ENCODE measurements at regions not wholly inside any gene's neighbourhood (a gene's known extent, or its start where the extent isn't known, plus 50 kb on each side); places are given as distances from the start of the nearest gene placed in this dataset.
"Not testable (repeated sequence)": the region's sequence is repeated elsewhere in the genome, so short reads cannot be mapped to it uniquely, and the experiment has no call there.

DNA sequence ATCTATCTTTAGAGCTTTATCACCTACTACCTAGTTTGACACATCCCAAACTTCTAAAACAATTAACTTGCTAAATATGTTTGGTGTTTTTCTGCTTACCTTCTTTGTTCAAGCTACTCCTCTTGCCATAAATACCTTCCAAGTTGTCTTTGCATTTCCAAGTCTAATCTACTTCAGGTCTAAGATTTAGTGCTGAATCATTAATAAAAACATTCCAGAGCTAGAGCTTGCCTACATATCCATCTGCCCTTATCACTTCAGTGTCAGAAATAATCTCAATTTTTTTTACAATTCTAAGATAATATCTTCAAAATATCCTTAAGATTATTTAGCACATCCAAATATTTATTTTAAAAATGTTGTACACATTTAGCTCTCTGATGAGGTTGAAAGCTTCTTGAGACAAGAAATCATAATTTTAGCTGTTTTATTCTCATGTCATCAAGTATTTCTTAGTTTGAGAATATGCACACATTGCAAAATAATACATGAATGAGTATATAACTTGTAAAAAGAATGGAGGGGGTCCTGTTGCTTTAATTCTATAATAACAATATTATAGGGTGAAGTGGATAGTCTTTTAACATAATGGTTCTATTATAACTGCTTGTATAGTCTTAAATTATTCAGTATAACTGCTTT is 466.3 kb downstream of the SEMA3D start:
- Histone ChIP-seq H3K79me2 (ENCODE audit: insufficient read depth, low read length) (no peaks in the 10 kb centered on the region), H3K36me3 (ENCODE audit: insufficient read depth, low read length) (no peaks in the 10 kb centered on the region), H3K4me3 (ENCODE audit: low read length, poor library complexity, severe bottlenecking) (no peak overlapping the region), H3K4me2 (ENCODE audit: low read depth, low read length, poor library complexity, severe bottlenecking) (no peak overlapping the region), H2AFZ (ENCODE audit: low read length) (no peak overlapping the region), H4K20me1 (ENCODE audit: insufficient read depth, low read length, poor library complexity, severe bottlenecking) (no peaks in the 10 kb centered on the region), H3K9ac (ENCODE audit: low read depth, low read length, poor library complexity, severe bottlenecking) (no peak overlapping the region), H3K9me2 (replicated peaks; ENCODE audit: low read depth, low read length) (no peaks in the 10 kb centered on the region), H3F3A (ENCODE audit: low read depth) (no peaks in the 10 kb centered on the region), H3K27me3 (ENCODE audit: insufficient read depth, low read length, poor library complexity, severe bottlenecking) (no peaks in the 10 kb centered on the region), H3K9me3 (ENCODE audit: insufficient read depth, low read depth, low read length) (no peaks in the 10 kb centered on the region), H3K4me1 (ENCODE audit: insufficient read depth, low read length, poor library complexity, severe bottlenecking) (no peaks in the 10 kb centered on the region)
- TF ChIP-seq CTCF (conservative IDR thresholded peaks at IDR 0.05; ENCODE audit: low read length) (no peak), EZH2phosphoT487 (IDR thresholded peaks at IDR 0.05; ENCODE audit: borderline replicate concordance) (no peak)

GRCh38 chr7:84714765-84715164 is 472.1 kb downstream of the SEMA3D start:
- Histone ChIP-seq H3K9ac (ENCODE audit: low read depth, low read length, poor library complexity, severe bottlenecking) (no peak overlapping the region), H3K4me3 (ENCODE audit: low read length, poor library complexity, severe bottlenecking) (no peak overlapping the region), H3K79me2 (ENCODE audit: insufficient read depth, low read length) (no peaks in the 10 kb centered on the region), H4K20me1 (ENCODE audit: insufficient read depth, low read length, poor library complexity, severe bottlenecking) (no peaks in the 10 kb centered on the region), H3K9me2 (replicated peaks; ENCODE audit: low read depth, low read length) (no peaks in the 10 kb centered on the region), H3K4me2 (ENCODE audit: low read depth, low read length, poor library complexity, severe bottlenecking) (no peak overlapping the region), H3K4me1 (ENCODE audit: insufficient read depth, low read length, poor library complexity, severe bottlenecking) (no peaks in the 10 kb centered on the region), H3K9me3 (ENCODE audit: insufficient read depth, low read depth, low read length) (no peaks in the 10 kb centered on the region), H3K36me3 (ENCODE audit: insufficient read depth, low read length) (no peaks in the 10 kb centered on the region), H3F3A (ENCODE audit: low read depth) (no peaks in the 10 kb centered on the region), H3K27me3 (ENCODE audit: insufficient read depth, low read length, poor library complexity, severe bottlenecking) (no peaks in the 10 kb centered on the region), H2AFZ (ENCODE audit: low read length) (no peak overlapping the region; the same call in 1 of the 2 replicates)
- TF ChIP-seq EZH2phosphoT487 (IDR thresholded peaks at IDR 0.05; ENCODE audit: borderline replicate concordance) = no peak
- no peak for TF ChIP-seq CTCF (conservative IDR thresholded peaks at IDR 0.05; ENCODE audit: low read length)

GRCh38 chr7:84712374-84713121 is 474.3 kb downstream of the SEMA3D start:
- H3K79me2 ChIP-seq (ENCODE audit: insufficient read depth, low read length) = no peaks in the 10 kb centered on the region
- no peaks in the 10 kb centered on the region for H3K4me1 ChIP-seq (ENCODE audit: insufficient read depth, low read length, poor library complexity, severe bottlenecking)
- H3K4me3 ChIP-seq (ENCODE audit: low read length, poor library complexity, severe bottlenecking) = no peak overlapping the region
- H2AFZ ChIP-seq (ENCODE audit: low read length) = no peak overlapping the region
- H4K20me1 ChIP-seq (ENCODE audit: insufficient read depth, low read length, poor library complexity, severe bottlenecking) = no peaks in the 10 kb centered on the region
- H3K9ac ChIP-seq (ENCODE audit: low read depth, low read length, poor library complexity, severe bottlenecking) = no peak overlapping the region
- no peaks in the 10 kb centered on the region for H3F3A ChIP-seq (ENCODE audit: low read depth)
- no peak overlapping the region for H3K4me2 ChIP-seq (ENCODE audit: low read depth, low read length, poor library complexity, severe bottlenecking)
- H3K27me3 ChIP-seq (ENCODE audit: insufficient read depth, low read length, poor library complexity, severe bottlenecking) = no peaks in the 10 kb centered on the region
- no peaks in the 10 kb centered on the region for H3K9me2 ChIP-seq (replicated peaks; ENCODE audit: low read depth, low read length)
- H3K9me3 ChIP-seq (ENCODE audit: insufficient read depth, low read depth, low read length) = no peaks in the 10 kb centered on the region
- H3K36me3 ChIP-seq (ENCODE audit: insufficient read depth, low read length) = no peaks in the 10 kb centered on the region
- TF ChIP-seq EZH2phosphoT487 (IDR thresholded peaks at IDR 0.05; ENCODE audit: borderline replicate concordance) (no peak), CTCF (conservative IDR thresholded peaks at IDR 0.05; ENCODE audit: low read length) (no peak)

- H3K9me2 ChIP-seq (replicated peaks; ENCODE audit: low read depth, low read length); H3K9ac ChIP-seq (ENCODE audit: low read depth, low read length, poor library complexity, severe bottlenecking); H3F3A ChIP-seq (ENCODE audit: low read depth); H3K4me3 ChIP-seq (ENCODE audit: low read length, poor library complexity, severe bottlenecking); H3K27me3 ChIP-seq (ENCODE audit: insufficient read depth, low read length, poor library complexity, severe bottlenecking); H4K20me1 ChIP-seq (ENCODE audit: insufficient read depth, low read length, poor library complexity, severe bottlenecking); H3K36me3 ChIP-seq (ENCODE audit: insufficient read depth, low read length); H3K9me3 ChIP-seq (ENCODE audit: insufficient read depth, low read depth, low read length); H3K4me1 ChIP-seq (ENCODE audit: insufficient read depth, low read length, poor library complexity, severe bottlenecking); H3K4me2 ChIP-seq (ENCODE audit: low read depth, low read length, poor library complexity, severe bottlenecking); H2AFZ ChIP-seq (ENCODE audit: low read length); H3K79me2 ChIP-seq (ENCODE audit: insufficient read depth, low read length): not testable (repeated sequence)
These were observed 476.3 kb downstream of the SEMA3D start for GRCh38 chr7:84710538-84710937.

All from Loucy (cell line).